Endothelial cell of umbilical vein (primary cell): ENCODE measurements at regions not wholly inside any gene's neighbourhood (a gene's known extent, or its start where the extent isn't known, plus 50 kb on each side); places are given as distances from the start of the nearest gene placed in this dataset.

Experiments
- EZH2 ChIP-seq: IDR thresholded peaks from 2 replicates; pipeline ENCODE4 v1.6.1; 2012; ENCODE audit warnings: borderline replicate concordance, low read depth, mild to moderate bottlenecking, moderate library complexity, low read length, inconsistent platforms; ENCODE audit not compliant: severe bottlenecking
- JUN ChIP-seq: IDR thresholded peaks from 2 replicates; pipeline ENCODE4 v1.6.1; 2011; ENCODE audit warnings: borderline replicate concordance, low read depth; ENCODE audit not compliant: insufficient read length, insufficient read depth
- POLR2A ChIP-seq: IDR thresholded peaks from 2 replicates; pipeline ENCODE4 v1.6.1; 2012; ENCODE audit warnings: low read depth, mild to moderate bottlenecking, control low read depth, low read length
- POLR2AphosphoS5 ChIP-seq: IDR thresholded peaks from 2 replicates; pipeline ENCODE4 v1.6.1; 2012; ENCODE audit warnings: low read depth, mild to moderate bottlenecking, control low read depth, low read length, moderate library complexity; ENCODE audit not compliant: insufficient read depth
- TF ChIP-seq, protein P1 (sequence below), 2 donors: IDR thresholded peaks; 1 replicate in 1 of 2; 2 replicates in 1 of 2; pipeline ENCODE4 v1.5.1; 2011; ENCODE audit warnings: low read length in 2 of 2, mild to moderate bottlenecking in 2 of 2, moderate library complexity in 2 of 2, control low read depth in 1 of 2, inconsistent platforms in 1 of 2, low read depth in 1 of 2; ENCODE audit not compliant: insufficient read depth in 1 of 2; ENCODE audit errors: extremely low read depth in 1 of 2
- TF ChIP-seq, protein P2 (sequence below): IDR thresholded peaks from 2 replicates; pipeline ENCODE4 v1.6.1; 2011; ENCODE audit not compliant: insufficient read depth, insufficient read length

GRCh38 chr4:56160636-56161035, 211.9 kb downstream of the CEP135 start:
- TF ChIP-seq, protein P1, sequence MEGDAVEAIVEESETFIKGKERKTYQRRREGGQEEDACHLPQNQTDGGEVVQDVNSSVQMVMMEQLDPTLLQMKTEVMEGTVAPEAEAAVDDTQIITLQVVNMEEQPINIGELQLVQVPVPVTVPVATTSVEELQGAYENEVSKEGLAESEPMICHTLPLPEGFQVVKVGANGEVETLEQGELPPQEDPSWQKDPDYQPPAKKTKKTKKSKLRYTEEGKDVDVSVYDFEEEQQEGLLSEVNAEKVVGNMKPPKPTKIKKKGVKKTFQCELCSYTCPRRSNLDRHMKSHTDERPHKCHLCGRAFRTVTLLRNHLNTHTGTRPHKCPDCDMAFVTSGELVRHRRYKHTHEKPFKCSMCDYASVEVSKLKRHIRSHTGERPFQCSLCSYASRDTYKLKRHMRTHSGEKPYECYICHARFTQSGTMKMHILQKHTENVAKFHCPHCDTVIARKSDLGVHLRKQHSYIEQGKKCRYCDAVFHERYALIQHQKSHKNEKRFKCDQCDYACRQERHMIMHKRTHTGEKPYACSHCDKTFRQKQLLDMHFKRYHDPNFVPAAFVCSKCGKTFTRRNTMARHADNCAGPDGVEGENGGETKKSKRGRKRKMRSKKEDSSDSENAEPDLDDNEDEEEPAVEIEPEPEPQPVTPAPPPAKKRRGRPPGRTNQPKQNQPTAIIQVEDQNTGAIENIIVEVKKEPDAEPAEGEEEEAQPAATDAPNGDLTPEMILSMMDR (IDR thresholded peaks at IDR 0.05; ENCODE audit: extremely low read depth in 1 of 2, insufficient read depth in 1 of 2, low read depth in 1 of 2, low read length in 2 of 2): no peak
- TF ChIP-seq EZH2 (no peak), POLR2AphosphoS5 (no peak), POLR2A (no peak), JUN (no peak)
- TF ChIP-seq, protein P2, sequence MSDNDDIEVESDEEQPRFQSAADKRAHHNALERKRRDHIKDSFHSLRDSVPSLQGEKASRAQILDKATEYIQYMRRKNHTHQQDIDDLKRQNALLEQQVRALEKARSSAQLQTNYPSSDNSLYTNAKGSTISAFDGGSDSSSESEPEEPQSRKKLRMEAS: no peak
